ENCODE measurements at regions not wholly inside any gene's neighbourhood (a gene's known extent, or its start where the extent isn't known, plus 50 kb on each side); places are given as distances from the start of the nearest gene placed in this dataset.

DNA sequence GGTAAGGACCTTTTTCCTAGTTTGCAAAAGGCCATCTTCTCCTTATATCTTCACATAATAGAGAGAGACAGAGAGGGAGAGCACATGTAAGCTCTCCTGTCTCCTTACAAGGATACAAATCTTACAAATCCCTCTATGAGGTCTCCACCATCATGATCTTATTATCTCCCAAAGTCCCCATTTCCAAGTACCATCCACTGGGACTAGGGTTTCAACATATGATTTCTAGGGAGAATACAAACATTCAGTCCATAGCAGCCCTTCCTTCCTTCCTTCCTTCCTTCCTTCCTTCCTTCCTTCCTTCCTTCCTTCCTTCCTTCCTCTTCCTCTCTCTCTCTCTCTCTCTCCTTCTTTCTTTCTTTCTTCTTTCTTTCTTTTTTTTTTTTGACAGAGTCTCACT lies 1132.9 kb upstream of the WWC1 start:
- H3K4me3 ChIP-seq (ENCODE audit: low read depth, low read length), result no peak overlapping the region

- no peak overlapping the region for H3K4me3 ChIP-seq (ENCODE audit: low read depth, low read length)
Observed at GRCh38 chr5:167160388-167160787, 1131.1 kb upstream of the WWC1 start.

DNA sequence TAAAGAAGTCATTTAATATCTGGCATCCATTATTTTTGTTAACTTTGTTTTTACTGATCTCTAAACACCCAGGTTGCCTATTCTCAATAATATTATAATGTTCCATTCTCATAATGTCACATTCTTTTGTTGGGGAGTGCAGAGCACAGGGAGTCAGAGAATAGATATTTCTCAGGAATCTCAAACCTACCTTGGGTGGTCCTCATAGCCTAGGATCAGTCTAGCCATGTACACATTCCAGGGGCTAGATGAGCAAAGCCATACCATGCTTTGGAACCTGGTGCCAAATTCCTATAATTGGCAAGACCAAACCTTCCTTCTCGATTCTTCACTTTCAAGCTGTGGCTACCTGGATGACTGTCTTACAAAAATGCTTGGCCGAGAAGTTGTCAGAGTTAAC lies 1124.7 kb upstream of the WWC1 start:
- H3K4me3 ChIP-seq (ENCODE audit: low read depth, low read length), result no peak overlapping the region

DNA sequence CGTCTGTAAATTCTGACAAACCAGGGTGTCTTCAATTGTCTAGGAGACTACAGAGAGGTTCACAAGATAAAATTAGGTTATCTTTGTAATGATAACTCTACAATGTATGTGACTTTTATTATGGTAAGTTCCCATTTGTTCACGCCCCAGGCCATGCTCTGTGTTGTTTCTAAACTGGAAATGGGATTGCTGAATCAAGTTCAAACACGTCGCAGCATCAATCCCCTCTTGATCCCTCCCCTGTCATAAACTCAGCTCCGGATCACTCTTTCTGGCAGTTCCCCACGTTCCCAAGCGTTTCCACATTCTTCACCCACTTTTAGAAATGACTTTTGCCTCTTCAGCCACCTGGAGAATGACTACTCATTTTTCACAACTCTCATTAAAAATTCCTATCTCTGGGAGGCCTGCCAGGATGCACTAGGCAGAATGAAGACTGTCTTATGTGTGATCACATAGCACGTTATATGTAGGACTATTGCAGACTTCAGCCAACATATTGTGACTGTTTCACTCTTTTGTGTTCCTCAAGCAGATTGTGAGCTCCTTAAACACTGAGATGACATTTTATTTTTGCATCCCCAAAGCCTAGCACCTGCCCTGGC lies 1124.2 kb upstream of the WWC1 start:
- H3K4me3 ChIP-seq (ENCODE audit: low read depth, low read length), result no peak overlapping the region

- H3K4me3 ChIP-seq (ENCODE audit: low read depth, low read length), result no peak overlapping the region
Observed at GRCh38 chr5:167168971-167169370, 1122.5 kb upstream of the WWC1 start.

- no peak overlapping the region for H3K4me3 ChIP-seq (ENCODE audit: low read depth, low read length)
Observed at GRCh38 chr5:167171056-167171455, 1120.4 kb upstream of the WWC1 start.

DNA sequence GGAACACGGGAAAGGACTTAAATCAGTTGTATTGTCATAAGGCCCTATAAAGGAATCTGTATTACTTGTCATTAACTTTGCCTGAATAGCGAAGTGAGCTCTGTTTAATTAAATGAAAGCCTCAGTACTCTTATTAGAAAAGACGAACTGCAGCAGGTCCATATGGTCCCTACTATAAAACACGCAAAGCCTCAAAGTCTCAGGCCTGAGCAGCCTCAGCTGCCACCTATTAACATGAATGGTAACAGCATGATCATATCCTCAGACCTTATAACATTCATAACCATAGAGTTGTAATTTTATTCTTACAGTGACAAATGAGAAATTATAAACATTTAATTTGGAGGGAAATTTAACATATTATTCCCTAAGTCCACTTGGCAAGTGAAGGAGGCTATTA lies 1113.7 kb upstream of the WWC1 start:
- H3K4me3 ChIP-seq (ENCODE audit: low read depth, low read length), result no peak overlapping the region

DNA sequence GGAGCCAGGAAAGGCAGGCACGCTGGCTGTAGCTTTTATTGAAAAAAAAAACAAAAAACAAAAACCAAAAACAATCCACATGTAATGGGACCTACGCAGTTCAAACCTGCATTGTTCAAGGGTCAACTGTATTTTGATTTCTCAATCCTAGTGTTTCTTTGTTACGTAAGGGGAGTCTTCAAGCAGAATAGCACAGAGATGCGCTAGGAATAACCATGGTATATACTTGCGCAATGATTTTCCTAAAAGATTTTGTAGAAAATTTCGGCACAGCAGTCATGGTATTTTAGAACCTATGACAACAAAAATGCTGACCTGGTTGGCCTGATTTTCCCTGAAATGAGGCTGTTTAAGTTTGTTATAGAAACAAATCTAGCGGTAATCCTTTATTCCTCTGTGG lies 1110.5 kb upstream of the WWC1 start:
- H3K4me3 ChIP-seq (ENCODE audit: low read depth, low read length), result no peak overlapping the region

DNA sequence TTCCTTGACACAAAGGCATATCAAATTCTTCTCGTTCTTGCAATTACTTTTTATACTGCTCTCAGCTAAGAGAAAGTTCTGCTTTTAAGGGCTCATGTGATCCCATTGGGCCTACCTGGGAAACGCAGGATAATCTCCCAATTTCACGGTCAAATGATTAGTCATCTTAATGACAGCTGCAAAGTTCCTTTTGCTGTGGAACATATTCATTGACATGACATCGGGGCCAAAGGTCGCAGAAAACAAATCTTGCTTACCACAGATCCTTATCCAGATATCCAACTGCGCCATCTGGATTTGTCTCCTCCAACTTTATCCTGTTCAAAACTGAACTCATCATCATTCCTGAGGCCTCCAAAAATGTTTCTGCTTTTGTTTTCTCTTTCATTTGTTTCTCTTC lies 1085.6 kb upstream of the WWC1 start:
- H3K4me3 ChIP-seq (ENCODE audit: low read depth, low read length), result no peak overlapping the region

DNA sequence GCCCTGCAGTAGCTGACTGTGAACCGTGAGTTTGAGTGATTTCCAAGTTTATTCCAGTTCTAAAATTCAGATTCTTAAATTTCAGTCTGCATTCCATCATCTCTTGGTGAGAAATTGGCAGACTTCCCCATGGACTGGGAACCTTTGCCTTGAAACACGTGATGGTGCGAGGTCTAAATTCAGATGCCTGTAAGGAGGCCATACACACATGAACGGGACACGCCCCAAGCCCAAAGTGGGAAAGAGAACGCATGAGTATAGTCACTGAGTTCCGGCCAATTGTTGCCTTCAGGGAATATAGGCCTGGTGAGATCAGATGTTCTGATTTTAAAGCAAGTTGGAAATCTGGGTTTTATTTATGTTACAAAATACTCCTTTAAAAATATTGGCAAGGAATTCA lies 1084.4 kb upstream of the WWC1 start:
- H3K4me3 ChIP-seq (ENCODE audit: low read depth, low read length), result no peak overlapping the region

- no peak overlapping the region for H3K4me3 ChIP-seq (ENCODE audit: low read depth, low read length)
Observed at GRCh38 chr5:167208911-167209310, 1082.5 kb upstream of the WWC1 start.

DNA sequence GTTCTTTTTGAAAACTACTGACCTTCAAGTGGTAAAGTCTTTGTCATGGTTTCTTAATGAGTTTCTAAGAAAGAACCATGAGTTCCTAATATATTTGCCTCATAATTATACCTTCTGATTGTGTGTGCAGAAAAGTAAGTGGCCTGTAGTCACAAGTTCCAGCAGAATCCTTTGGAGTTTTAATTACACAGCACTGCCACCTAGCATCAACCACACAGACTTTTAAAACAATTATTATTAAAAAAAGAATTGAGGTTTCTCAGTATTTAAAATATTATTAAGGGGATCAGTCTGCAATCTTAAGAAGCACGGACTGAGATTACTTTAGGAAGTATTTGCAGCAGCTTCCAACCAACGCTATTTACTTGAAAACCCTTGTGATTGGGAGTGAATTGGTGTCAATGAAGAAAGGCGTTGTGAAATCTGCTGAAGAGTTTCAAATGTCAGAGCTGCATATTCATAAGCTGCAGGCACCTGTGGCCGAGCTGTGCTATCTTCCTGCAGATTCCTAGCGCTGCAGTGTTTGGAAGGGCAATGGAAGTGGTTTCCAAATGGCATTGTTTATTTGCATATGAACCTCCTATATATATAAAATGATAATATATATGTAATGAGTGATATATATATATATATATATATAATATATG lies 1074.2 kb upstream of the WWC1 start:
- no peak overlapping the region for H3K4me3 ChIP-seq (ENCODE audit: low read depth, low read length)

DNA sequence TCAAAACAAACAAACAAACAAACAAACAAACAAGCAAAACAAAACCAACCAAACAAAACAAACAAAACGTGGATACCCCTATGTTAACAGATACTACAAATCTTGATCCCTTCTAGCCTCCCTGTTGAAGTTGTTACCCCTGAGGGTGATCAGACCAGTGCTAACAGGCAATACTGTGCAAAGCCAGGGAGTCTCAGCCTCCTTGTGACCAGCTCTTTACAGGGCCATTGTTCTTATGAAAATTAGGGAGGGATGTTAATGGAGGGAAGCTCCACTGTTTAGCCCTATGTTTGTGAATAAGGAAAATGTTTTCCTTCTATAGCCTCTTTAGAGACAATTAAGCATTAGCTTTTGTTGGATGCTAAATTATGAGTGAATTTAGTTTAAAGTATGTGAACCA lies 1072.1 kb upstream of the WWC1 start:
- H3K4me3 ChIP-seq (ENCODE audit: low read depth, low read length), result no peak overlapping the region

DNA sequence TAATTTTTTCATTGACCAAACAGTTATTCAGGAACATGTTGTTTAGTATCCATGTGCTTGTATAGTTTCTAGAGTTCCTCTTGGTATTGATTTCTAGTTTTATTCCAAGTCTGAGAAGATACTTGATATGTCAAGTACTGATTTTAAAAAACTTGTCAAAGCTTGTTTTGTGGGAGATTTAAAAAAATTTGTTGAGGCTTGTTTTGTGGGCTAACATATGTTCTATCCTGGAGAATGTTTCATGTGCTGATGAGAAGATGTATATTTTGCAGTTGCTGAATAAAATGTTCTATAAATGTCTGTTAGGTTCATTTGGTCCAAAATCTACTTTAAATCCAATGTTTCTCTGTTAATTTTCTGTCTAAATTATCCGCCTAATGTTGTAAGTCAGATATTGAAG lies 1065.1 kb upstream of the WWC1 start:
- no peak overlapping the region for H3K4me3 ChIP-seq (ENCODE audit: low read depth, low read length)

DNA sequence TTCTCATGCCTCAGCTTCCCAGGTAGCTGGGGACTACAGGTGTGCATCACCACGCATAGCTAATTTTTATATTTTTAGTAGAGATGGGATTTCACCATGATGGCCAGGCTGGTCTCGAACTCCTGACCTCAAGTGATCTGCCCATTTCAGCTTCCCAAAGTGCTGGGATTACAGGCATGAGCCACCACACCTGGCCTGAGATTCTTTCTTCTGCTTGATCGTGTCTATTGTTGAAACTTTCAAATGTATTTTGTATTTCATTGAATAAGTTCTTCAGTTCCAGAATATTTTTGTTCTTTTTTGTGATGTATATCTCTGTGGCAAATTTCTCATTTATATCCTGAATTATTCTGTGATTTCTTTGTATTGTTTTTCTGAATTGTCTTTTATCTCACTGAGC lies 1063.3 kb upstream of the WWC1 start:
- no peak overlapping the region for H3K4me3 ChIP-seq (ENCODE audit: low read depth, low read length)

- H3K4me3 ChIP-seq (ENCODE audit: low read depth, low read length), result no peak overlapping the region
Observed at GRCh38 chr5:167229751-167230150, 1061.7 kb upstream of the WWC1 start.

- H3K4me3 ChIP-seq (ENCODE audit: low read depth, low read length), result no peak overlapping the region
Observed at GRCh38 chr5:167230414-167230813, 1061.0 kb upstream of the WWC1 start.

DNA sequence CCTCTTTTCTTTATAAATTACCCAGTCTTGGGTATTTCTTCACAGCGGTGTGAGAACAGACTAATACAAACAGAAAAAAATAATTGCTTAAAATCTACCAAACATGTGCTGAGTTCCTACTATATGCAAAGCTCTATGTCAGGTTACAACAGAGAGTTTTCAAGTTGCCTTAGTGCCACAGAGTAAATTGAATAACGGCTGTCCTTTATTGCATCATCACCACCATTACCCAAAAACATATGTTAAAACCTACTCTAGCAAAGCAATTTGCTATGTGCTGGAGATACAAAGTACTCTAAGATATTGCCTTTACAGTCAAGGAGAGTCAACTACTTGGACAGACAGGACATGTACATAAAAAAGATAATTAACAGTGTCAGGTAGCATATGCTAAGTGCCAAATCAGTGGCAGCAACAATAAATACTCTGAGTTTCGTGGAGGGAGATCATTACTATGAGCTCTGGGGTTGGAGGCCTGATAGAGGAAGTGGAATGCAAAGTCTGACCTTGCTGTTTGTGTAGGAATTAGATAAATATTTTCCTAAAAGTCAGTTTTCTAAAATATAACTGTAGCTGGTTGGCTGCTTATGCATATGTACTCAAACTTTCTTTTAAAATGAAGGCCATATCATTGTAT lies 1058.7 kb upstream of the WWC1 start:
- H3K4me3 ChIP-seq (ENCODE audit: low read depth, low read length), result no peak overlapping the region

- no peak overlapping the region for H3K4me3 ChIP-seq (ENCODE audit: low read depth, low read length)
Observed at GRCh38 chr5:167233507-167234220, 1057.8 kb upstream of the WWC1 start.

GRCh38 chr5:167241436-167242067 lies 1049.9 kb upstream of the WWC1 start:
- H3K4me3 ChIP-seq (ENCODE audit: low read depth, low read length), result no peak overlapping the region

- no peak overlapping the region for H3K4me3 ChIP-seq (ENCODE audit: low read depth, low read length)
Observed at GRCh38 chr5:167242701-167243100, 1048.7 kb upstream of the WWC1 start.

- H3K4me3 ChIP-seq (ENCODE audit: low read depth, low read length), result no peak overlapping the region
Observed at GRCh38 chr5:167243463-167243862, 1048.0 kb upstream of the WWC1 start.

Measured in iPS-11a (cell line).